ENCODE measurements at regions not wholly inside any gene's neighbourhood (a gene's known extent, or its start where the extent isn't known, plus 50 kb on each side); places are given as distances from the start of the nearest gene placed in this dataset.

DNA sequence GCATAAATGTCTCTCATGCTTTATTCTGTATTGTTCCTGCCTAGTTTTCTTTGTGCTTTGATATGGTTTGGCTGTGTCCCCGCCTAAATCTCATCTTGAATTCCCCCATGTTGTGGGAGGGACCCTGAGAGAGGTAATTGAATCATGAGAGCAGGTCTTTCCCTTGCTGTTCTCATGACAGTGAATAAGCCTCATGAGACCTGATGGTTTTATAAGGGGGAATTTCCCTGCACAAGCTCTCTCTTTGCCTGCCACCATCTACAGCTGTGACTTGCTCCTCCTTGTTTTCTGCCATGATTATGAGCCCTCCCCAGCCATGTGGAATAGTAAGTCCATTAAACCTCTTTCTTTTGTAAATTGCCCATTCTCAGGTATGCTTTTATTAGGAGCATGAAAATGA, 1596.6 kb downstream of the SI start:
- Histone ChIP-seq H3K4me1 (ENCODE audit: control insufficient read depth in 1 of 2, insufficient read depth in 2 of 2, low read length in 2 of 2) (no peaks in the 10 kb centered on the region), H3K27ac (ENCODE audit: low read depth in 1 of 2, low read length in 2 of 2) (no peak overlapping the region), H3K27me3 (ENCODE audit: control insufficient read depth in 1 of 2, insufficient read depth in 2 of 2, low read length in 1 of 2) (no peaks in the 10 kb centered on the region), H3K36me3 (ENCODE audit: control insufficient read depth in 1 of 2, insufficient read depth in 2 of 2, low read length in 1 of 2) (no peaks in the 10 kb centered on the region), H3K9me3 (ENCODE audit: control insufficient read depth, low read length) (no peaks in the 10 kb centered on the region), H3K4me3 (ENCODE audit: low read length in 2 of 2) (no peak overlapping the region)
- no peak for ATAC-seq (ENCODE audit: low FRiP score)
- WGBS, 2 donors, result 88 to 93% methylated on average over 1 of the region's 1 CpG
- DNase-seq, result no peak
- intact Hi-C loops (cut with DNase I), result no loop called here

DNA sequence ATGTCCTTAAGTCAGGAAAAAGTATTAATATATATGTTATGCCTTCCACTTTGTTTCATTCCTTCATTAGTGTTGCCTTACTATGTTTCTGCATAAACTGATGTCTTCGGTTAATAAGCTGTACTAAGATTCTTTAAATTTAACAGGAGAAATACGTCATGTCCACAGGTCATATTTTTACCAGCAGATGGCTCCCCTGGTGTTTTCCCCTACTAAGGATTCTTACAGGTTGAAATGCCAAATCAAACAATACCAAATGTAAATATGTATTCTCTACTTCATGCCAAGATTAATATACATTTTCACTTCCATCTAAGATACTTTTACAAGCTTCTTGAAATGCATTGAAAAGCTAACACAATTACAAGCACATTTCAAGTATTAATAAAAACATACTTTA, 1602.1 kb downstream of the SI start:
- H3K27me3 ChIP-seq (ENCODE audit: control insufficient read depth in 1 of 2, insufficient read depth in 2 of 2, low read length in 1 of 2), result no peaks in the 10 kb centered on the region
- no peaks in the 10 kb centered on the region for H3K36me3 ChIP-seq (ENCODE audit: control insufficient read depth in 1 of 2, insufficient read depth in 2 of 2, low read length in 1 of 2)
- WGBS, 2 donors, result 28 to 38% methylated on average over 2 of the region's 2 CpGs
- ATAC-seq (ENCODE audit: low FRiP score) (no peak), DNase-seq (no peak)
- no peak overlapping the region for H3K4me3 ChIP-seq (ENCODE audit: low read length in 2 of 2)
- no peaks in the 10 kb centered on the region for H3K4me1 ChIP-seq (ENCODE audit: control insufficient read depth in 1 of 2, insufficient read depth in 2 of 2, low read length in 2 of 2)
- no peak overlapping the region for H3K27ac ChIP-seq (ENCODE audit: low read depth in 1 of 2, low read length in 2 of 2)
- H3K9me3 ChIP-seq (ENCODE audit: control insufficient read depth, low read length), result no peaks in the 10 kb centered on the region
- intact Hi-C loops (cut with DNase I), result no loop called here

GRCh38 chr3:163474766-163475165, 1603.5 kb downstream of the SI start:
- ATAC-seq (ENCODE audit: low FRiP score) (no peak), DNase-seq (no peak)
- no peaks in the 10 kb centered on the region for H3K36me3 ChIP-seq (ENCODE audit: control insufficient read depth in 1 of 2, insufficient read depth in 2 of 2, low read length in 1 of 2)
- H3K4me1 ChIP-seq (ENCODE audit: control insufficient read depth in 1 of 2, insufficient read depth in 2 of 2, low read length in 2 of 2), result no peaks in the 10 kb centered on the region
- no peaks in the 10 kb centered on the region for H3K27me3 ChIP-seq (ENCODE audit: control insufficient read depth in 1 of 2, insufficient read depth in 2 of 2, low read length in 1 of 2)
- H3K9me3 ChIP-seq (ENCODE audit: control insufficient read depth, low read length), result no peaks in the 10 kb centered on the region
- intact Hi-C loops (cut with DNase I), result no loop called here
- no peak overlapping the region for H3K4me3 ChIP-seq (ENCODE audit: low read length in 2 of 2)
- 31 to 82% methylated on average over 1 of the region's 1 CpG for WGBS, 2 donors
- H3K27ac ChIP-seq (ENCODE audit: low read depth in 1 of 2, low read length in 2 of 2), result no peak overlapping the region

DNA sequence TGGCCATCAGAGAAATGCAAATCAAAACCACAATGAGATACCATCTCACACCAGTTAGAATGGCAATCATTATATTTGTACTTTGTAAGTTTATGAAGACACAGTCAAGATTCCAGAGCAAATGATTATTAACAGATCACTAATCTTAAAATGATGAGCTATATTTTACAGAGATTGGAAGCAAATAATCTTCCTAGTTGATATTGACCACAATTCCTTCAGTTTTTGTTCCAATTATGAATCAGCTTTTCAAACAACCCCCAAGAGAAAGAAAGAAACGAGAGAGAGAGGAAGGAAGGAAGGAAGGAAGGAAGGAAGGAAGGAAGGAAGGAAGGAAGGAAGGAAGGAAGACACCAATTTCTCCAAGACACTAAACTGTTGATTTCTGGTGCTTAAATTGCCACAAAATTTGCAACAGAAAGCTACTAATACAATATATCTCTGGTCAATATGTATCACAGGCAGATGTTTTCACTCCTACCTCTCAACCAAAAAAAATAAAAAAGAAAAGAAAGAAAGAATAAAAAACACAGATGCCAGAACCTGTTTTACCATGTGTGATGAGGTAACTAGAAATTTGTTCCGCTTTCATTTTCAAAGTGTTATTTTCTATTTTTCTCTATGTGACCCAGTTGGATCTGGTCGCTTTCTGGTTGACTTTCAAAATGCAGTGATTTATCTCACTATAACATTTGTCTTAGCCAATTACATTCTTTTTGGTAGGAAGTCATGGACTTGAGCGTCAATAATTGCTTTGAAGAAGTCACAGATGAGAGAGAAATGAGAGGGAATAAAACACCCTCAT, 1609.6 kb downstream of the SI start:
- no peak overlapping the region for H3K4me3 ChIP-seq (ENCODE audit: low read length in 2 of 2)
- H3K9me3 ChIP-seq (ENCODE audit: control insufficient read depth, low read length), result no peaks in the 10 kb centered on the region
- no peaks in the 10 kb centered on the region for H3K27me3 ChIP-seq (ENCODE audit: control insufficient read depth in 1 of 2, insufficient read depth in 2 of 2, low read length in 1 of 2)
- intact Hi-C loops (cut with DNase I), result no loop called here
- no peaks in the 10 kb centered on the region for H3K4me1 ChIP-seq (ENCODE audit: control insufficient read depth in 1 of 2, insufficient read depth in 2 of 2, low read length in 2 of 2)
- H3K36me3 ChIP-seq (ENCODE audit: control insufficient read depth in 1 of 2, insufficient read depth in 2 of 2, low read length in 1 of 2), result no peaks in the 10 kb centered on the region
- DNase-seq (no peak), ATAC-seq (ENCODE audit: low FRiP score) (no peak)
- 66% methylated on average over 4 of the region's 4 CpGs for WGBS, 2 donors
- no peak overlapping the region for H3K27ac ChIP-seq (ENCODE audit: low read depth in 1 of 2, low read length in 2 of 2)

- no peak for ATAC-seq (ENCODE audit: low FRiP score)
- Histone ChIP-seq H3K9me3 (ENCODE audit: control insufficient read depth, low read length) (no peaks in the 10 kb centered on the region), H3K4me3 (ENCODE audit: low read length in 2 of 2) (no peak overlapping the region), H3K36me3 (ENCODE audit: control insufficient read depth in 1 of 2, insufficient read depth in 2 of 2, low read length in 1 of 2) (no peaks in the 10 kb centered on the region), H3K4me1 (ENCODE audit: control insufficient read depth in 1 of 2, insufficient read depth in 2 of 2, low read length in 2 of 2) (no peaks in the 10 kb centered on the region), H3K27me3 (ENCODE audit: control insufficient read depth in 1 of 2, insufficient read depth in 2 of 2, low read length in 1 of 2) (no peaks in the 10 kb centered on the region), H3K27ac (ENCODE audit: low read depth in 1 of 2, low read length in 2 of 2) (no peak overlapping the region)
- DNase-seq, result no peak
- WGBS, 2 donors, result 0 to 4% methylated on average over 1 of the region's 1 CpG
- intact Hi-C loops (cut with DNase I), result no loop called here
Measured at GRCh38 chr3:163462446-163462845, 1615.8 kb downstream of the SI start.

DNA sequence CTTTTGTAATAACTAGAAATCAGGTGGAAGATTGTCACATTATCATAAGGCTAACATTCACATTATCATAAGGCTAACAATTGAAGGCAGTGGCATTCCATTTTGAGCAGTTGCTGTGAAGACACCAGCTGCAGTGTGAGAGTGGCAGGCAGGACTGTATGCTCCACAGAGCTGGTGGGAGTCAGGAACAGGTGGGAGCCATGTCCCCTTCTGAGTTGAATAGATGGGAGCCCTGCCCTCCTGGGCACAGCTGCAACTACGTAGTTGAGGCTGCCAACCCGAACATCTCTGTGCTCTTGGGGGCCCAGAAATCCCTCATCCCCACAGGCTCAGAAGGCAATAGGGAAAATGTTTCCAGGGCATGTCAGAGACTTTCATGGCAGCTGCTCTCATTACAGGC, 1627.6 kb downstream of the SI start:
- intact Hi-C loops (cut with DNase I), result no loop called here
- Histone ChIP-seq H3K4me1 (ENCODE audit: control insufficient read depth in 1 of 2, insufficient read depth in 2 of 2, low read length in 2 of 2) (no peaks in the 10 kb centered on the region), H3K36me3 (ENCODE audit: control insufficient read depth in 1 of 2, insufficient read depth in 2 of 2, low read length in 1 of 2) (no peaks in the 10 kb centered on the region), H3K9me3 (ENCODE audit: control insufficient read depth, low read length) (peaks cover 3% of the 10 kb centered on the region), H3K4me3 (ENCODE audit: low read length in 2 of 2) (no peak overlapping the region), H3K27me3 (ENCODE audit: control insufficient read depth in 1 of 2, insufficient read depth in 2 of 2, low read length in 1 of 2) (no peaks in the 10 kb centered on the region), H3K27ac (ENCODE audit: low read depth in 1 of 2, low read length in 2 of 2) (no peak overlapping the region)
- WGBS, 2 donors, result 97 to 98% methylated on average over 2 of the region's 2 CpGs
- DNase-seq (no peak), ATAC-seq (ENCODE audit: low FRiP score) (no peak)

DNA sequence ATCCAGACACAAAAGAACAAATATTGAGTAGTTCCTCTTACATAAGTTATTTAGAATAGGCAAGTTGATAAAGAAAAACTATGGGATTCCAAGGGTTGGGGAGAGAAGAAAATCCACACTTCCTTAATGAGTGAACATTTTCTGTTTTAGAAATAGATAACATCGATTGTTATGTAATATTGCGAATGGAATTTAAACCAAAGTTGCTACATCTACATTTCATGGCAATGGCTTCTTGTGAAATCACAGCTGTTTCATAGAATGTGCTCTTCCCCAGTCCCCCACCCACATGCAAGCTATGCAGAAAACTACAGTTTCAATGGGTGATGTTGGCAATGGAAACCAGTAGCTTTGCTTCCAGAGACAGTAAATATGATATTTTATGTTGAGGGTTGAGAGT, 1639.5 kb downstream of the SI start:
- ATAC-seq (ENCODE audit: low FRiP score), result no peak
- Histone ChIP-seq H3K27me3 (ENCODE audit: control insufficient read depth in 1 of 2, insufficient read depth in 2 of 2, low read length in 1 of 2) (no peaks in the 10 kb centered on the region), H3K9me3 (ENCODE audit: control insufficient read depth, low read length) (no peaks in the 10 kb centered on the region), H3K27ac (ENCODE audit: low read depth in 1 of 2, low read length in 2 of 2) (no peak overlapping the region), H3K4me1 (ENCODE audit: control insufficient read depth in 1 of 2, insufficient read depth in 2 of 2, low read length in 2 of 2) (no peaks in the 10 kb centered on the region), H3K4me3 (ENCODE audit: low read length in 2 of 2) (no peak overlapping the region), H3K36me3 (ENCODE audit: control insufficient read depth in 1 of 2, insufficient read depth in 2 of 2, low read length in 1 of 2) (no peaks in the 10 kb centered on the region)
- intact Hi-C loops (cut with DNase I), result no loop called here
- 37 to 47% methylated on average over 2 of the region's 2 CpGs for WGBS, 2 donors
- DNase-seq, result no peak

GRCh38 chr3:163422671-163423070, 1655.6 kb downstream of the SI start:
- DNase-seq (no peak), ATAC-seq (ENCODE audit: low FRiP score) (no peak)
- Histone ChIP-seq H3K4me3 (ENCODE audit: low read length in 2 of 2) (no peak overlapping the region), H3K27me3 (ENCODE audit: control insufficient read depth in 1 of 2, insufficient read depth in 2 of 2, low read length in 1 of 2) (no peaks in the 10 kb centered on the region), H3K4me1 (ENCODE audit: control insufficient read depth in 1 of 2, insufficient read depth in 2 of 2, low read length in 2 of 2) (no peaks in the 10 kb centered on the region), H3K36me3 (ENCODE audit: control insufficient read depth in 1 of 2, insufficient read depth in 2 of 2, low read length in 1 of 2) (no peaks in the 10 kb centered on the region), H3K27ac (ENCODE audit: low read depth in 1 of 2, low read length in 2 of 2) (no peak overlapping the region), H3K9me3 (ENCODE audit: control insufficient read depth, low read length) (no peaks in the 10 kb centered on the region)
- intact Hi-C loops (cut with DNase I), result no loop called here
- 94 to 98% methylated on average over 3 of the region's 3 CpGs for WGBS, 2 donors

DNA sequence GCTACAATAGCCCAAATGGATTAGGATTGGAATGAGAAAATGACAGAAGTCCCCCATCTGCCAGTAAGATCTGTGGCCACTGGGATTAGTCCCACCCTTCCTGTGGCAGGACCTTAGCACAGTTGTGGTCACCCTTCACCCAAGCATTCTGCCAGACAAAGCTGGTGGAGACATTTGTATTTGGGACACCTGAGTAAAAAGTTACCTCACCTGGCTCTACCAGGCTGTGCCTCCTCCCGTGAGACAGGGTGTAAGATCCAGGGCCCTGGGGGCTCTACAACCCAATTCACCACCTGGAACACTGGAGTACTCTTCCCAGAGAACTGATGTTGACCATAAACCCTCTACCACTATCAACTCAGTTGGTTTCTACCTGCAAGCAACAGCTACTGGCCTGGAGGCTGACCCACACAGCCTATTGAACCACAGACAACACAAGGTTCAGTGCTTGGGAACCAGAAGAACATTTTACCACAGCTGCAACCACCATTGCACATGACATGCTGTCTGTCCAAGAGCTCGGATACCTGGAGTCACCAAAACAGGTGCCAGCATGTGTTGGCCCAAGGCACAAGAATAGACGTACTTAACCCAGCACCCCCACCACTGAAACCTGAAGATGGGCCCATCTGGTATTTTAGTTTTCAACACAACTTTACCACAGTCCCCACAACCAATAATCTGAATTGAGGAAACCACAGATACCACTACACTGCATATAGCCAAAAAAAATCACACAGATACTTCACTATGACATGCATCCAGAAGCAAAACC, 1686.7 kb downstream of the SI start:
- H3K36me3 ChIP-seq (ENCODE audit: control insufficient read depth in 1 of 2, insufficient read depth in 2 of 2, low read length in 1 of 2), result no peaks in the 10 kb centered on the region
- H3K9me3 ChIP-seq (ENCODE audit: control insufficient read depth, low read length), result no peaks in the 10 kb centered on the region
- H3K27ac ChIP-seq (ENCODE audit: low read depth in 1 of 2, low read length in 2 of 2), result no peak overlapping the region
- ATAC-seq (ENCODE audit: low FRiP score) (no peak), DNase-seq (no peak)
- no peaks in the 10 kb centered on the region for H3K4me1 ChIP-seq (ENCODE audit: control insufficient read depth in 1 of 2, insufficient read depth in 2 of 2, low read length in 2 of 2)
- intact Hi-C loops (cut with DNase I), result no loop called here
- H3K27me3 ChIP-seq (ENCODE audit: control insufficient read depth in 1 of 2, insufficient read depth in 2 of 2, low read length in 1 of 2), result no peaks in the 10 kb centered on the region
- no peak overlapping the region for H3K4me3 ChIP-seq (ENCODE audit: low read length in 2 of 2)
- WGBS, 2 donors, result 94 to 95% methylated on average over 3 of the region's 3 CpGs

Measured in aorta (tissue), 5 donors.